PFSK-1 (cell line): ENCODE measurements at regions not wholly inside any gene's neighbourhood (a gene's known extent, or its start where the extent isn't known, plus 50 kb on each side); places are given as distances from the start of the nearest gene placed in this dataset.

Source experiments
- FOXP2 ChIP-seq: optimal IDR thresholded peaks from 2 replicates; pipeline ENCODE3; 2011; ENCODE audit warnings: borderline replicate concordance, control low read depth, inconsistent platforms; ENCODE audit not compliant: insufficient read depth; ENCODE audit errors: extremely low read length, extremely low read depth
- POLR2AphosphoS5 ChIP-seq: IDR thresholded peaks from 2 replicates; pipeline ENCODE4 v1.6.1; 2012; ENCODE audit warnings: low read depth, mild to moderate bottlenecking, control low read depth, low read length, moderate library complexity
- SIN3A ChIP-seq: IDR thresholded peaks from 2 replicates; pipeline ENCODE4 v1.6.1; 2012; ENCODE audit warnings: mild to moderate bottlenecking, low read length, moderate library complexity, borderline replicate concordance; ENCODE audit not compliant: insufficient read depth
- TAF1 ChIP-seq: IDR thresholded peaks from 2 replicates; pipeline ENCODE4 v1.6.1; 2012; ENCODE audit warnings: low read length, control low read depth, borderline replicate concordance; ENCODE audit not compliant: insufficient read depth

DNA sequence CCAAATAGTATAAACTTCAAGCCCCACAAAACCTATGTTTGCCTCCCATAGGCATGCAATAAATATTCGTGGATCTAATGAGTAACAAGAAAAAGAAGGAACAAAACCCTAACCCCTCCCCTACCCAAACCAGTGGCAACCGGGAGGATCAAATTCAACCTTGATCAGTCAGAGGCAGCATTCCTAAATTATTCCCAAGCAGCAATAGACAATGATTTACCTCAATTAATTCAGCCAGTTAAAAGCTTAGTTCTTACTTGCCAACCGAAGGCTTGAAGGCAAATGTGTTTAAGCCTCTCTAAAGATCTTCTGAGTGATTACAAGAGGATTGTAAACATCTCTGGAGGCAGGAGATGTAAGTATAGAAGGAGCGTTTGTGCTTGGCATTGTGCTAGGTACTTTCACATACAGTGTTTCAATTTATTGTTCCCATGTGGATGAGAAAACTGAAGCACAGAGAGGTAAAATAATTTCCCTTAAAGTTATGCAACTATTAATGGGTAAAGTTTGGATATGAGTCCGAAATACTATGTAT lies 197.7 kb downstream of the MTX2 start:
- TF ChIP-seq SIN3A: no peak
- TF ChIP-seq FOXP2: no peak
- TF ChIP-seq TAF1: no peak
- TF ChIP-seq POLR2AphosphoS5: no peak
